GM18517 (cell line): ENCODE measurements at regions not wholly inside any gene's neighbourhood (a gene's known extent, or its start where the extent isn't known, plus 50 kb on each side); places are given as distances from the start of the nearest gene placed in this dataset.
A peak's percentile ranks its signal among the peaks of the same experiment; 100 is the strongest.
"Not testable (repeated sequence)": the region's sequence is repeated elsewhere in the genome, so short reads cannot be mapped to it uniquely, and the experiment has no call there.

ENCODE experiments used
- ATAC-seq: cut with Tn5 transposase; IDR thresholded peaks from one replicate; pipeline ENCODE4 v1.9.1; 2021; ENCODE audit warnings: mild to moderate bottlenecking, moderate library complexity; ENCODE audit not compliant: unreplicated experiment

DNA sequence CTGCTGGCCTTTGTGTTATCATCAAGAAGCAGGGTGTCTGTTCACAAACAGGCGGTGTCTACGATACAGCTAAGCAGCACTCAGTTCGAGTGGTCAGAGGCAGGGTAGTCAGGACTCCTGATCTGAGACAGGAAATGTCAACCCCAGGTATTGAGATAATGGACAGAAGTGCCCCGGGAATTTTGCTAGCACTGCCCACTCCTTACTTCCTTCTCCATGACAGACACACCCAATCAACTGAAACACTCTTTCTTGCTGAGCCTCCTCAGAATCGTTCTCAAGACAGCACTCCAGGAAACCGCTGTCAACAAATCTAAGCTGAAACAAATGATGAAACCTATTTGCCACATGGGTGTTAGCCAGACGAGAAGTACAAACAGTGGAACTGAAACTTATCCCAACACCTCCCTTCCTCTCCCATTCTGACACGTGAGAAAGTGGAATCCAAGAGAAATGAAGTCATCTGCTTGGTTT is 109.3 kb downstream of the GTF2IRD2B start:
- not testable (repeated sequence) for ATAC-seq

DNA sequence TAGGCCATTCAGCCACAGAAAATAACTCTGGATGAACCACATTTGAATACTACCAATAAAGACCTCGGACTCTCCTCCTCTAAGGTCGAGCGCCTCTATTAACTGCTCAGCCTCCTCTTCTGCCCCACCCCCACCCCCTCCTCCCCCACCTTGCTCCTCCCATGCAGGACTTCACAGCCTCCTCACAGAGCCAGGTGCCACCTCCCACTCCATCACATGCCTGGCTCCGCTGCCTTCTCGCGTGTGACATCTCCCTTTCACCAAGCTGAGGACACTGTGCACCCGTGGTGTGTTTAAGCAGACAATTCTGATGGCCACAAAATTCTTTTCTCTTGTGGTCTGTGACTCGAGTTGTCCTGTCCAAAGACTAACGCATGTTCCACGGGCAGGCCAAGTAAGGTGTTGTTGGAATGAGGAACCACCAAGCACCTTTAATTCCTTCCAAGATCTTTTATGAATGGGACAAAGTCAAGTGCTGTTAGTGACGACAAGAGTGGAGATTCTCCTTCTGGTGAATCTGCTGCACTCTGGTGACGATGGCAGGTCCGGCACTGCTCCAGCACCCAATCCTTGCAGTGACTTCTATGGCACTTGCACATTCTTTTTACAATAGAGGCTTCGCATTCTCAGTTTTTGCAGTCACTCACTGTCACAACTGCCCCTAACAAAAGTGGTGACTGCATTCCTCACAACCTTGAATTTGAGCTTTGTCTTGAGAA is 113.1 kb downstream of the GTF2IRD2B start:
- not testable (repeated sequence) for ATAC-seq

DNA sequence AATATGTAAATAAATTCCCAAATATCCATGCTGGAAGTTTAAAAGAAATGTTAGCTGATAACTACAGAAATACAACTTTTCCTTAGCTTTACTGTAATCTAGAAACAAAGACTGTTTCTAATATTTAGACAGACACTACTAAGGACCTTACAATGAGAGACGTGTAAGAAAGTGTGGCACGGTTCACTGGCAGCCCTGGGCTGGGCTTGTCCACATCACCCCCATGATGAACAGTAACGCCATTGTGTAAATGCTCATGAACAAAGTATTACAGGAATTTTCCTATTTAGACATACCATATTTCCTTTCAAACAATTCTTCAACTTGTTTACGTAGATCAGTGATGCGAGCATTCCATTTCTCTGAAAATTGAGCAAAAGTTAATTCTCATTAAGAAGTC is 123.1 kb downstream of the GTF2IRD2B start:
- not testable (repeated sequence) for ATAC-seq

DNA sequence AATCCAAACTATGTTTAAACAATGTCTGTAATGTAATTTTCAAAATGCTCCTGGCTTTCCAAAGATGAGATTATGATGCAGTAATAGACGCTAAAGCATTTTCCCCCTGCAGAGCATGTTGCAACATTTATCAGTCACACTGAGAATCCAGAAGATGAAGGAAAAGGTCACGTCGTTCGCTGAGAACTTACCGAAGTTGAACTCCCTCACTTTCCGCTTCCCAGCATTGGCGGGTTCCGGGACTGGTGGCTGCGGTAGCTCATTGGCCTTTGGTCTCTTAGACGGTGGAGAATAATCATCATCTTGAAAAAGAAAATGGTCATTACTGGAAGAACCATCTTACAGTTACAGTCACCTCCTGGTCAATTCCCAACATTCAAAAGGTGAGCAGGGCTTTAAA is 124.6 kb downstream of the GTF2IRD2B start:
- not testable (repeated sequence) for ATAC-seq

DNA sequence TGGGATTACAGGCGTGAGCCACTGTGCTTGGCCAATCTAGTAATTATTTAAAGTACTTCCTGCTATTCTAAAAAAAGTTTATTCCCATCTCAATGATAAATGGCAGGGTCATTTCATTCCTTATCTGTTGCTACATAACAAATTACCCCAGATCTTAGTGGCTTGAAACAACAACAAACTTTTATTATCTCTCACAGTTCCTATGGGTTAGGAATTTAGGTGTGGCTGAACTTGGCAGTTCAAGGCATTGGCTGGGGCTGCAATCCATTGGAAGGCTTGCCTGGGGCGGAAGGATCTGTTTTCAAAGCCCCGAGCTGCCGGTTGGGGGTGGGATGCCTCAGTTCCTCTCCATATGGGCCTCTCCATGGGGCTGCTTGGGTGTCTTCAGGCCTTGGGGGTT is 133.7 kb downstream of the GTF2IRD2B start:
- ATAC-seq, result not testable (repeated sequence)

DNA sequence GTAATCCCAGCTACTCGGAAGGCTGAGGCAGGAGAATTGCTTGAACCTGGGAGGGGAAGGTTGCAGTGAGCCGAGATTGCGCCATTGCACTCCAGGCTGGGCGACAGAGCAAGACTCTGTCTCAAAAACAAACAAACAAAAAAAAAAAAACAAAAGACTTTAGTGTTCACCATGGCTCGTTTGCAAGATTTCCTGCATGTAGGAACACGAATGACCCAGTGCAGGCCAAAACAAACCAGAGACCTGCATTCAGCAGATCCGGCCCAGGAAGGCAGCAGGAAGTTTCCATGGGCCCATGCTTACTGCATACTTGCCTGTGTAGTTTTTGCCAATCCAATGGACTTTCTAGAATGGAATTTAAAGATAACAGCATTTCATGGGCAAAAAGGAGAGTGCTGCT is 137.2 kb downstream of the GTF2IRD2B start:
- not testable (repeated sequence) for ATAC-seq

DNA sequence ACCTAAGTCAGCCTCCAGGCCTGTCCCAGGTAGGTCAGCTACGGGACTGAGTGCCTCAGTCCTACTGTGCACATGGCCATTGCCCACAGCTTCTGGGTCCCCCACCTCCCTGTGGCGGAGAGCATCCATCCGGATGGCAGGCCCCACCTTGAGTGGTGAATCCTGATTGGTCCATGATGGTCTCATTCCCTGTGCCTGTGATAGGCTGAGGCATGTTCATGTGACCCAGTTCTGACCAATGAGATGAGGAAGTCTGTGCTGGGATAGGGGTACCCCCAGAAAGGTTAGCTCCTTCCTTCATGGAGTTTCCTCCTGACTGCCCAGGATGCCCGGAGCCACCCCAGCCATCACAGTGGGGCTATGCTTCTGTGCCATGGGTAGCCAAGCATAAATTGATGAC is 138.2 kb downstream of the GTF2IRD2B start:
- ATAC-seq, result not testable (repeated sequence)

DNA sequence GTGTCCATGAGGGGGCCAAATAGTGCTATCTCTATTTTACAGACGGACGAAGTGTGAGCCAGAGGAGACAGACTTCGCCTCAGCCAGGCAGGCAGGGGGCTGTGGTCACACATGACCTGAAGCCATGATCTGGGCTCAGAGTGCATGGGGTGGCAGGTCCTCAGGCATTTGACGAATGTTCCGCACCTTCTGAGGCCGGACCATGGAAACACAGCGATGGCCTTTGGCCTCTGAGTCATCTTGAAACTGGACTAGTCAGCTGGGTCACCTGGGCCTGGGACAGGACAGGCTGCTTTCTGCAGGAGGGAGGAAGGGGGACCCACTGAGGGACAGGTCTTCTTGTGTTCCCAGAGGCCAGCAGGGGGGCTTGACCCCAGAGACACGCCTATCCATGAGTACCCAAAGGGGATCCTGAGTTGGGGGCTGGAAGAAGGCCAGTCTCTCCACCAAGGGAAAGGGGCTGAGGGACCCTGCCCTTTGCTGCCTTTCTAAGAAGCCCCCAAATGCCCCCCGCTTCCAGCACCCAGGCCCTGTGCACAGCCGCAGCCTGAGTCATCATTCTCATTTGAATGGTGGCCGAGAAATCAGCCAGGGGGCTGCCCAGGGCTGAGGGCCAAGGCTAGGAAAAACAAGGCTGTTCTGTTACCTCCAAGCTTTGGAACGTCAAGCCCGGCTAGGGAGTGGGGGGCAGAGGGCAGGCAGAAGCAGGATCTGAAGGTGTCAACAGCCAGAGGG is 142.9 kb downstream of the GTF2IRD2B start:
- not testable (repeated sequence) for ATAC-seq

DNA sequence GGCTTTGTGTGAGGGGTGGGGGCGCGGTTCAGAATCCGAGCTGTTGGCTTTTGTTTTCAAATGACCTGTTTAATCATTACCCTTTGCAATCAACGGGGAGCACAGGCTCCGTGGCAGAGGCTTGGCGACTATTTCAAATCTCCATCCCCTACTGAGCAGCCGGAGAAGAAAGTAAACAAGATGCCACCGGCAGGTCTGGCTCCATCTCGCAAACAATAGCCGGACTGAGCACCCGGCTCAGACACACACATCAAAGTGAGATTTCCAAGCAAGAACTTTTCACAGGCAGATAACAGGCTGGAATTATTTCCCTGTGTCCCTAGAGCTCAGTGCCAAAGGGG is 143.4 kb downstream of the GTF2IRD2B start:
- ATAC-seq, result not testable (repeated sequence)

DNA sequence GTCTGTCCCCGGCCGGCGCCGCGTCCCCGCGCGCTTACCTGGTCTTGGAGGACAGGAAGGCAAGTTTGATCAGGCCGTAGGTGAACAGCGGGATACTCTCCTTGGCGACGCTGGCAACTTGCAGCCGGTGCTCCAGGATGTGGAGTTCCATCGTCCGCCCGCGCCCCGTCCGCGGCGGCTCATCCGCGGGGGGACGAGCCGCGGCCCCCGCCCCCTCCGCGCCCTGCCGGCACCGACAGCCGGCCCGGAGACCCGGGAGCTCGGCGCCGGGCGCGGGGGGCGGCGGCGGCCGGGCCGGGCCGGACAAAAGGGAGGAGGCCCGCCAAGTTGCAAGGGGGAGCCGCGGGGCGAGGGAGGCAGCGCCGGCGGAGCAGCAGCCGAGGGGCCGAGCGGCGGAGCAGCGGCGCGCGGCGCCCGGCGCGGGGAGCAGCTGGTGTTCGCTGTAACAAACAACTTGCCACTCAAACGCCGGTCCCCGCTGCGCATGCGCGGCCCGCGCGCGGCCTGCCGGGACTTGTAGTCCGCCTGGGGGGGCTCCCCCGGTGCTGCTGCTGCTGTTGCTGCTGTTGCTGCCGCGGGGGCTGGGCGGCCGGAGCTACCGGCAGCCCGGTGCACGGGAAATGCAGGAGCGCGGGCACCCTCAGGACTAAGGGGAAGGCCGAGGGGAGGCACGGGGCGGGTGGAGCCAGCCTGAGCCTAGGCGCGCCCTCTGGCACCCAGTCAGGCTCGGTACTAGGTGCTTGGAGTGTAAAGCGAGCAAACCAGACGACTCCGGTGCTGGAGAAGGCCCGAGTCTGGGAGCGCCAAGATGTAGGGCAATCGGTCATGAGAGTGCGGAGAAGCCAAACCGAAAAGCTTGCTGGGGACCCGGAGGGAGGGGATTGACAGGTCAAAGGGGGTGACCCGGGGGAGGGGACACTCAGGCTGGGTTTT is 145.1 kb downstream of the GTF2IRD2B start:
- peak; percentile 94 for ATAC-seq

DNA sequence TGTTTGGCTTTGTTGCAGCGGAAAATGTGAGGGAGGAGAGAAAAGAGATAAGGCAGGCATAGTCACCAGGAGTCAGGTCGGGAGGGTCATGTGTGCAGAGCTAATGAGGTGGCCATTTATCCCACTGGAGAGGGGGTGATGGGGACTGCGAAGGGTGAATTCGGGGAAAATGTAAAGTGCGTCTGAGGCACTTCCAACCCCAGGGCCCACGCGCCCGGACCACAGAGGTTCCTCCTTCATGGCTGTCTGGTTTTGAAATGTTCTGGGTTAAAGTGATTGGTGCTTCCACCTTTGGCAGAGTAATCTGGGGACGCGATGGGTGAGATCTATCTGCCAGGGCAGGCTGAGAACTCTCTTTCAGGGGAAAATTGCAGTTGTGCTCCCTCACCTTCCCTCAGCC is 145.9 kb downstream of the GTF2IRD2B start:
- ATAC-seq, result not testable (repeated sequence)

DNA sequence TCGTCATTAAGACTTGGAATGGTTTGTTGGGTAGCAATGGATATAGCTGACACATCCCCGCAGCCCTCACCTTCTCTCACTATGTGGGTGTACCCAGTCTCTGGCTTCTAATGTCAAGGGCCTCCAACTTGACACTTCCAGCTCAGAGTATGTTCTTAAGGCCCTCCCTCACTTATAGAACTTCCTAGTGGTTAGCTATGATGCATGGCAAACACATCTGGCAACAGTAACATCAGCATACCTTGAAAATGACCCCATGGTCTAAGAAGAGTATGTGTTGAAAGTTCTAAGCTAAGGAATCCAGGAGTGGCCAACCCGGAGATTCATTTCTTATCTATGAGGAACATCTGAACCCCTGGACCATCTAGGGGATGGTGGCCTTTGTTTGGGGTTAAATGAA is 151.2 kb downstream of the GTF2IRD2B start:
- not testable (repeated sequence) for ATAC-seq

DNA sequence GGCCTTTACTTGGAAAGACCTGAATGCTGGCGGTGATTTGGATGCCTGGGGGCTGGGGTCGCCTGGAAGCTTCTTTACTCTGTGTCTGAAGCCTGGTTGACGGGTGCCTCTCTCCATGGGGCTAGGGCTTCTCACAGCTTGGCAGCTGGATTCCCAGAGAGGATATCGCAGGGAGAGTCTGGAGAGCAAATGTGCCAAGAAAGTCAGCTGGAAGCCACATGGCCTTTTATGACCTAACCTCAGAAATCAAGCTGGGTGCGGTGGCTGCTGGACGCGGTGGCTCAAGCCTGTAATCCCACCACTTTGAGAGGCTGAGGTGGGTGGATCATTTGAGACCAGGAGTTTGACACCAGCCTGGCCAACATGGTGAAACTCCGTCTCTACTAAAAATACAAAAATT is 147.2 kb upstream of the TRIM73 start:
- not testable (repeated sequence) for ATAC-seq

DNA sequence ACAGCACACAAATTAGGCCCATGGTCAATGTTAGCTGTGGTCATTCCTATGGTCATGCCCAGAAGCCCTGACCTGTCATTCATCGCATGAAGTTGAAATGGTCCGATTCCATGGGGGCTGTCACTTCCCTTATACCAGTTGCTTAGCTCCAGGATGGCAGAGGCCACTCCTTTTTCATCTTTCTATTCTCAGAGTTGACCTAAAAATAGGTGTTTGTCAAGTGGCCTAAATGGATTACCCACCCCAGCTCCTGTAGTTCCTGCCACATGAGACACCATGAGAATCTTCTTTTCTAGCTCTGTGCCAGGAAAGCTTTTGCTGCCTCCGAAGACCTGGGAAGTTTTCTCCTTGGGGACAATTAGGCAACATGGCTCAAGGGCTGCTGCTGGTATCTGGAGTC is 141.2 kb upstream of the TRIM73 start:
- not testable (repeated sequence) for ATAC-seq

DNA sequence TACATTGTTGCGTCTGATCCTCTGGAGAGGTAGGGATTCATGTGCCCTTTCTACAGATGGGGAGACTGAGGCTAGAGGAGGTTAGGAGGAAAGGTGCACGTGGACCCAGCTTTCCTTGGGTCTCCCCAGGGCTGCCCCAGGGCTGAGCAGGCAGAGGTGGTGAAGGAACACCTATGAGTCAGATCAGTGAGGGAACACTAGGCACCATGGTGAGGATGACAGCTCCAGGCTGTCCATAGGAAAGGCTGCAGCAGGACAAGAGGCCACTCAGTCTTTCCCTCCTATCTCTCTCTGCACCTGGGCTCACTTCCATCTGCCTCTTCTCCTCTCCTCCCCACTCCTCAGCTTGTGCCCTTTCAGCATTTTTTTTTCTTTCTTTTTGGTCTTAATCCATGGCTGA is 138.0 kb upstream of the TRIM73 start:
- not testable (repeated sequence) for ATAC-seq

DNA sequence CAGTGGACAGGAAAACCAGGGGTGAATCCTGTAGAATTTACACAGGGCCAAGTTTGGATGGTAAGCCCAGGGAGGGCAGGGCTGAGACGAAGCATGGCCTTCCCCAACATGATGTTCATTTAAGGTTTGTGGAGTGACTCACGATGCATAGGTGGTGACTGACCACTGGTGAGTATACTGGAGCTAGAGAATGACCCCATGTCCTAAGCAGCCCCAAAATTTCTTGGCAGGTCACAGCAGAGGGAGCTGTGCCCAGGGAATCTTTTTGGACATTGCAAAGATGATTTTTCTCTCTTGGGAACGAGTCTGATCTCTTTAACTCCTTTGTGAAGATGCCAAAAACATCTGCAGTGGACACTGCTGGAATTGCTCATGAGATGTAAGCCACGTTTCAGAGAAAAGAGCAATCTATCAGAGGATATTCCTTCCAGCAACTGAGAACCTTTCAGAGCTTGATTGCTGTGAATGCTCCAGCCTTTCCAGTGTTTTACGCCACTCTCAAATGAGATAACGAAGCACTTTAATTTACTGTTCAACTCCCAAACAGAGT is 135.9 kb upstream of the TRIM73 start:
- not testable (repeated sequence) for ATAC-seq

DNA sequence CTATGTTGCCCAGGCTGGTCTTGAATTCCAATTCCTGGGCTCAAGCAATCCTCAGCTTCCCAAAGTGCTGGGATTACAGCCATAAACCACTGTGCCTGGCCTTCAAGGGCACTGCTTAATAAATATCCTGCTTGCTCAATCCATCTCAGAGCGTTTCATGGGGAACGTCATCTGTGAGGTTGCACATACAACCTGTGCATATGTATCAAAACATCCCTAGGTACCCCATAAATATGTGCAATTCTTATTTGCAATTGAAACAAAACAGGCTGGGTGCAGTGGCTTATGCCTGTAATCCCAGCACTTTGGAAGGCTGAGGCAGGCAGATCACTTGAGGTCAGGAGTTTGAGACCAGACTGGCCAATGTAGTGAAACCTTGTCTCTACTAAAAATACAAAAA is 133.8 kb upstream of the TRIM73 start:
- ATAC-seq, result not testable (repeated sequence)

DNA sequence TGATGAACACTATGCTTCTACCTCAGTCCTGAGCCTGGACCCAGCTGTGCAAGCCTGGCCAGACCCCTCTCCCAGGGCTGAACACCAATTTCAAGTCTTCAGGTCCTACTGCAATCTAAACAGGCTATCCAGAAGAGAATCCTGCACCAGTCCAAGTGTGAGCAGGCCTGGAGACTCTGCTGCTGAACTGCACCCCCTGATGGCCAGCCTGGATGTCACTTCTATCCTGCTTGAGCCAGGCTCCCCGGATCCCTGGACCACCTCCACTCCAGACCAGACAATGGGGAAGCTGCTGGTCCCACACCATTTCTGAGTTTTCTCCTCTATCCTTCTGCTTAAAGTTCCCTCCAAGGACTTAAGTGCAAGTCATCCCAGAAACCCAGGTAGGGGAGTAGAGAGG is 127.3 kb upstream of the TRIM73 start:
- ATAC-seq, result not testable (repeated sequence)

DNA sequence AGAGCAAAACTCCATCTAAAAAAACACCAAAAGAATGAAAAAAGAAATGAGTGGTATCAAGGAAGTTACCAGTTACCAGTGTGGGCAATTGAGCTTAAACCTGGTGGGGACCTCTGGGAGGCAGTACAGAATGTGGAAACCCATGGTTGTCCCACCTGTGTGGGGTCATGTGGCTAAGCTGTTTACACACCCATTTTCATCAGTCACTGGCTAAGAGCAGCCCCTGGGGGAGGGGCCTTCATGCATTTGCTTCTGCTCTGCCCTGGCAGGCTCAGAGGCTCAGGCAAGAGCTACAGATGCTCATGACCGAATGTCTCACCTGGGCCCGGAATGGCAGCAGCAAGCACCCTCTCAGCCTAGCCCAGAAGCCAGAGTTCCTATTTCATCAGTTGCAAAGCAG is 126.3 kb upstream of the TRIM73 start:
- ATAC-seq, result not testable (repeated sequence)

DNA sequence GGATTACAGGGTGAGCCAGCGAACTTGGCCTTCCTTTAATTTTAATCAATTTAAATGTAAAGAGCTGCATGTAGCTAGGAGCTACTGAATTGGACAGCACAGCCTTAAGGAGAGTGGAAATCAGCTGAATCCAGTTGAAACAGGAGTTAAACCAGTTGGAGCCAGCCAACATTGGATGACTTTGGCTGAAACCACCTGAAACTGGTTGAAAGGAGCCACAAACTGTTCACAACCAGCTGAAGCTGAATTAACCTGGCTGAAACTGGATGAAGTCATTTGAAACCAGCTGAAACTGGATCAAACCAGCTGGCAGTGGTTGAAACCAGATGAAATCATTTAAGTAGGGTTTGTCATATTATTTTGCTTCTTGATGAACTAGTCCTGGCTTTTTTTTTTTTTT is 121.3 kb upstream of the TRIM73 start:
- ATAC-seq, result not testable (repeated sequence)
